Panc1 (cell line): ENCODE measurements at regions not wholly inside any gene's neighbourhood (a gene's known extent, or its start where the extent isn't known, plus 50 kb on each side); places are given as distances from the start of the nearest gene placed in this dataset.

Source experiments
- ATAC-seq: fragments of 200-7000 bp; cut with Tn5 transposase; 2 replicates; pipeline ENCODE4 v1.9.1; 2020; ENCODE audit warnings: mild to moderate bottlenecking, moderate library complexity
- BruUV-seq: library from RNA; stranded (reverse); fragments of 400-500 nt; replicated peaks from 2 replicates; lab custom pipeline; 2021; lab: Mats Ljungman, UMichigan
- CTCF ChIA-PET: fragments of 300-600 bp; sonication (Branson Sonifier 250); formaldehyde crosslinking; loops from one replicate; lab custom pipeline; 2022; ENCODE audit warnings: antibody characterized with exemption; lab: Charles Lee
- POLR2A ChIA-PET: fragments of 300-600 bp; sonication (Branson Sonifier 250); formaldehyde crosslinking; loops from one replicate; lab custom pipeline; 2022; ENCODE audit warnings: antibody characterized with exemption; lab: Charles Lee
- DNase-seq: peaks from one replicate; pipeline ENCODE4 v3.0.0-alpha.2; 2010; ENCODE audit warnings: low read depth, low spot score
- H3K27ac ChIP-seq: 2 replicates; pipeline ENCODE4 v1.5.1; 2011; ENCODE audit warnings: mild to moderate bottlenecking, low read length, inconsistent platforms
- H3K27me3 ChIP-seq: fragments of 200-500 bp; sonication (Bioruptor generic); 2 replicates; pipeline ENCODE4 v1.6.0; 2014; ENCODE audit warnings: low read length, inconsistent platforms; ENCODE audit not compliant: control insufficient read depth, insufficient read depth
- H3K36me3 ChIP-seq: fragments of 200-500 bp; sonication (Bioruptor generic); 2 replicates; pipeline ENCODE4 v1.5.1; 2014; ENCODE audit warnings: inconsistent platforms, mild to moderate bottlenecking, low read length, moderate library complexity; ENCODE audit not compliant: control insufficient read depth, insufficient read depth
- H3K4me1 ChIP-seq: 2 replicates; pipeline ENCODE4 v1.5.1; 2011; ENCODE audit warnings: inconsistent platforms, mild to moderate bottlenecking, low read length, moderate library complexity; ENCODE audit not compliant: control insufficient read depth, insufficient read depth
- H3K4me3 ChIP-seq, 2 experiments: 2 replicates each; pipeline ENCODE4 v1.5.1; 2011 to 2012; ENCODE audit warnings: low read depth in 2 of 2, low read length in 2 of 2, mild to moderate bottlenecking in 2 of 2, inconsistent platforms in 1 of 2, moderate library complexity in 1 of 2
- H3K9me3 ChIP-seq: fragments of 200-500 bp; sonication (Bioruptor generic); 2 replicates; pipeline ENCODE4 v1.5.1; 2014; ENCODE audit warnings: low read depth, mild to moderate bottlenecking, inconsistent platforms, low read length, moderate library complexity; ENCODE audit not compliant: control insufficient read depth, insufficient read depth
- POLR2AphosphoS5 ChIP-seq: IDR thresholded peaks from 2 replicates; pipeline ENCODE4 v1.6.1; 2012; ENCODE audit warnings: mild to moderate bottlenecking, low read depth, low read length, moderate library complexity
- SIN3A ChIP-seq: IDR thresholded peaks from 2 replicates; pipeline ENCODE4 v1.6.1; 2012; ENCODE audit warnings: low read depth, mild to moderate bottlenecking, low read length, moderate library complexity, borderline replicate concordance; ENCODE audit not compliant: insufficient read depth
- TCF7L2 ChIP-seq: IDR thresholded peaks from 2 replicates; pipeline ENCODE4 v1.6.1; 2011; ENCODE audit warnings: mild to moderate bottlenecking, low read depth, low read length, inconsistent platforms
- in situ Hi-C: cut with HindIII; loops from 2 replicates; pipeline ENCODE4 v1.10.0; 2016; ENCODE audit warnings: low sequenced_read_pairs, low pct_unique_long_range_greater_than_20kb
- intact Hi-C: fragments of 100-400 bp; cut with micrococcal nuclease; formaldehyde crosslinking; loops from one replicate; pipeline ENCODE4 v1.10.0; 2022; ENCODE audit not compliant: unreplicated experiment
- TF ChIP-seq, protein P1 (sequence below), 2 experiments: IDR thresholded peaks; 2 replicates each; pipeline ENCODE4 v1.6.1; 2011 to 2012; ENCODE audit warnings: low read depth in 2 of 2, control low read depth in 1 of 2, low read length in 1 of 2, mild to moderate bottlenecking in 1 of 2, moderate library complexity in 1 of 2; ENCODE audit not compliant: insufficient read depth in 1 of 2
- TF ChIP-seq, protein P2 (sequence below): fragments of 450-650 bp; IDR thresholded peaks from 2 replicates; pipeline ENCODE4 v1.5.1; 2017; ENCODE audit warnings: mild to moderate bottlenecking

DNA sequence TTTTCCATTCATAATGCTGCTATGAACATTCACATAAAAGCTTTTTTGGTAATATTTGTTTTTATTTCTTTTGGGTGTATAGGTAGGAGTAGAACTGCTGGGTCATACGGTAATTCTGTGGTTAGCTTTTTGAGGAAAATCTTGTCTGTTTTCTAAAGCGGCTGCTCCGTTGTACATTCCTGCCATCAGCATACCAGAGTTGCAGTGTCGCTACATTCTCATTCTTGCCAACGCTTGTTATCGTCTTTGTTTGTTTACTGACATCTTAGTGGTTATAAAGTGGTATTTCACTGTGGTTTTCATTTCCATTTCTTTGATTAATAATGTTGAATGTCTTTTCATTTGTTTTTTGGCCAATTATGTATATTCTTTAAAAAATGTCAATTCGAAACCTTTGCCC lies 469.8 kb upstream of the ZP4 start:
- TF ChIP-seq, protein P1, sequence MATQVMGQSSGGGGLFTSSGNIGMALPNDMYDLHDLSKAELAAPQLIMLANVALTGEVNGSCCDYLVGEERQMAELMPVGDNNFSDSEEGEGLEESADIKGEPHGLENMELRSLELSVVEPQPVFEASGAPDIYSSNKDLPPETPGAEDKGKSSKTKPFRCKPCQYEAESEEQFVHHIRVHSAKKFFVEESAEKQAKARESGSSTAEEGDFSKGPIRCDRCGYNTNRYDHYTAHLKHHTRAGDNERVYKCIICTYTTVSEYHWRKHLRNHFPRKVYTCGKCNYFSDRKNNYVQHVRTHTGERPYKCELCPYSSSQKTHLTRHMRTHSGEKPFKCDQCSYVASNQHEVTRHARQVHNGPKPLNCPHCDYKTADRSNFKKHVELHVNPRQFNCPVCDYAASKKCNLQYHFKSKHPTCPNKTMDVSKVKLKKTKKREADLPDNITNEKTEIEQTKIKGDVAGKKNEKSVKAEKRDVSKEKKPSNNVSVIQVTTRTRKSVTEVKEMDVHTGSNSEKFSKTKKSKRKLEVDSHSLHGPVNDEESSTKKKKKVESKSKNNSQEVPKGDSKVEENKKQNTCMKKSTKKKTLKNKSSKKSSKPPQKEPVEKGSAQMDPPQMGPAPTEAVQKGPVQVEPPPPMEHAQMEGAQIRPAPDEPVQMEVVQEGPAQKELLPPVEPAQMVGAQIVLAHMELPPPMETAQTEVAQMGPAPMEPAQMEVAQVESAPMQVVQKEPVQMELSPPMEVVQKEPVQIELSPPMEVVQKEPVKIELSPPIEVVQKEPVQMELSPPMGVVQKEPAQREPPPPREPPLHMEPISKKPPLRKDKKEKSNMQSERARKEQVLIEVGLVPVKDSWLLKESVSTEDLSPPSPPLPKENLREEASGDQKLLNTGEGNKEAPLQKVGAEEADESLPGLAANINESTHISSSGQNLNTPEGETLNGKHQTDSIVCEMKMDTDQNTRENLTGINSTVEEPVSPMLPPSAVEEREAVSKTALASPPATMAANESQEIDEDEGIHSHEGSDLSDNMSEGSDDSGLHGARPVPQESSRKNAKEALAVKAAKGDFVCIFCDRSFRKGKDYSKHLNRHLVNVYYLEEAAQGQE (IDR thresholded peaks at IDR 0.05; ENCODE audit: insufficient read depth in 1 of 2, low read depth in 2 of 2, low read length in 1 of 2): no peak
- no peak for TF ChIP-seq TCF7L2
- no peak for TF ChIP-seq SIN3A
- TF ChIP-seq, protein P2, sequence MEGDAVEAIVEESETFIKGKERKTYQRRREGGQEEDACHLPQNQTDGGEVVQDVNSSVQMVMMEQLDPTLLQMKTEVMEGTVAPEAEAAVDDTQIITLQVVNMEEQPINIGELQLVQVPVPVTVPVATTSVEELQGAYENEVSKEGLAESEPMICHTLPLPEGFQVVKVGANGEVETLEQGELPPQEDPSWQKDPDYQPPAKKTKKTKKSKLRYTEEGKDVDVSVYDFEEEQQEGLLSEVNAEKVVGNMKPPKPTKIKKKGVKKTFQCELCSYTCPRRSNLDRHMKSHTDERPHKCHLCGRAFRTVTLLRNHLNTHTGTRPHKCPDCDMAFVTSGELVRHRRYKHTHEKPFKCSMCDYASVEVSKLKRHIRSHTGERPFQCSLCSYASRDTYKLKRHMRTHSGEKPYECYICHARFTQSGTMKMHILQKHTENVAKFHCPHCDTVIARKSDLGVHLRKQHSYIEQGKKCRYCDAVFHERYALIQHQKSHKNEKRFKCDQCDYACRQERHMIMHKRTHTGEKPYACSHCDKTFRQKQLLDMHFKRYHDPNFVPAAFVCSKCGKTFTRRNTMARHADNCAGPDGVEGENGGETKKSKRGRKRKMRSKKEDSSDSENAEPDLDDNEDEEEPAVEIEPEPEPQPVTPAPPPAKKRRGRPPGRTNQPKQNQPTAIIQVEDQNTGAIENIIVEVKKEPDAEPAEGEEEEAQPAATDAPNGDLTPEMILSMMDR: no peak
- no peak for TF ChIP-seq POLR2AphosphoS5
- Histone ChIP-seq H3K27me3 (no peaks in the 10 kb centered on the region), H3K4me1 (no peaks in the 10 kb centered on the region), H3K9me3 (no peaks in the 10 kb centered on the region), H3K4me3 (no peak overlapping the region), H3K27ac (no peak overlapping the region), H3K36me3 (no peaks in the 10 kb centered on the region)
- POLR2A ChIA-PET: no interaction called here
- in situ Hi-C loops: no loop called here
- BruUV-seq: no TSS peak
- DNase-seq: no peak
- intact Hi-C loops: no loop called here
- CTCF ChIA-PET: no interaction called here
- ATAC-seq: no peak

GRCh38 chr1:238350471-238350870 lies 459.7 kb upstream of the ZP4 start:
- TF ChIP-seq SIN3A: no peak
- no peak for TF ChIP-seq POLR2AphosphoS5
- TF ChIP-seq, protein P1 (IDR thresholded peaks at IDR 0.05; ENCODE audit: insufficient read depth in 1 of 2, low read depth in 2 of 2, low read length in 1 of 2): no peak
- TF ChIP-seq, protein P2: no peak
- no peak for TF ChIP-seq TCF7L2
- H3K9me3 ChIP-seq: no peaks in the 10 kb centered on the region
- DNase-seq (no peak), ATAC-seq (no peak)
- no peaks in the 10 kb centered on the region for H3K27me3 ChIP-seq
- no peaks in the 10 kb centered on the region for H3K4me1 ChIP-seq
- intact Hi-C loops (no loop called here), in situ Hi-C loops (no loop called here)
- no peaks in the 10 kb centered on the region for H3K36me3 ChIP-seq
- no peak overlapping the region for H3K27ac ChIP-seq
- ChIA-PET CTCF (no interaction called here), POLR2A (no interaction called here)
- no peak overlapping the region for H3K4me3 ChIP-seq
- BruUV-seq: no TSS peak
